ENCODE measurements at regions not wholly inside any gene's neighbourhood (a gene's known extent, or its start where the extent isn't known, plus 50 kb on each side); places are given as distances from the start of the nearest gene placed in this dataset.

- Histone ChIP-seq H3K4me2 (ENCODE audit: low read length) (peak overlapping the region; percentile 0), H3K36me3 (ENCODE audit: insufficient read depth, low read length) (peaks cover 15% of the 10 kb centered on the region), H3K79me2 (ENCODE audit: insufficient read depth, low read length) (no peaks in the 10 kb centered on the region), H3K27ac (ENCODE audit: low read depth, low read length) (no peak overlapping the region), H3K27me3 (ENCODE audit: insufficient read depth, low read length) (no peaks in the 10 kb centered on the region), H2AFZ (ENCODE audit: low read depth, low read length) (no peak overlapping the region), H3K9me3 (ENCODE audit: insufficient read depth, low read depth, low read length) (no peaks in the 10 kb centered on the region), H4K20me1 (ENCODE audit: insufficient read depth, low read length) (no peaks in the 10 kb centered on the region), H3K4me3 (ENCODE audit: insufficient read depth, low read depth, low read length) (no peak overlapping the region), H3K4me1 (ENCODE audit: insufficient read depth, low read length) (peaks cover 6% of the 10 kb centered on the region), H3K9ac (ENCODE audit: low read length) (no peak overlapping the region)
- Mint-ChIP-seq H3K4me3 (ENCODE audit: unreplicated experiment) (no peak overlapping the region), H3K27me3 (ENCODE audit: low read depth, unreplicated experiment) (no peaks in the 10 kb centered on the region), H3K9me3 (ENCODE audit: unreplicated experiment) (no peaks in the 10 kb centered on the region), H3K36me3 (ENCODE audit: low read depth, unreplicated experiment) (no peaks in the 10 kb centered on the region), H3K4me1 (ENCODE audit: low read depth, unreplicated experiment) (peaks cover 43% of the 10 kb centered on the region), H3K27ac (ENCODE audit: unreplicated experiment) (no peak overlapping the region)
- FAIRE-seq (no peak), DNase-seq (ENCODE audit: low read depth) (no peak)
- TF ChIP-seq EZH2 (IDR thresholded peaks at IDR 0.05; ENCODE audit: insufficient read depth, low read length), result no peak
- TF ChIP-seq CTCF (IDR thresholded peaks at IDR 0.05; ENCODE audit: insufficient read depth, low read depth, low read length), result no peak
Measured at GRCh38 chr13:73718246-73718645, 416.0 kb downstream of the KLF12 start.

- Mint-ChIP-seq H3K27ac (ENCODE audit: unreplicated experiment) (no peak overlapping the region), H3K9me3 (ENCODE audit: unreplicated experiment) (no peaks in the 10 kb centered on the region), H3K4me3 (ENCODE audit: unreplicated experiment) (no peak overlapping the region), H3K4me1 (ENCODE audit: low read depth, unreplicated experiment) (peaks cover 43% of the 10 kb centered on the region), H3K36me3 (ENCODE audit: low read depth, unreplicated experiment) (no peaks in the 10 kb centered on the region), H3K27me3 (ENCODE audit: low read depth, unreplicated experiment) (no peaks in the 10 kb centered on the region)
- no peak overlapping the region for H2AFZ ChIP-seq (ENCODE audit: low read depth, low read length)
- peak overlapping the region; percentile 0 for H3K4me2 ChIP-seq (ENCODE audit: low read length)
- no peak overlapping the region for H3K9ac ChIP-seq (ENCODE audit: low read length)
- TF ChIP-seq CTCF (IDR thresholded peaks at IDR 0.05; ENCODE audit: insufficient read depth, low read depth, low read length) (no peak), EZH2 (IDR thresholded peaks at IDR 0.05; ENCODE audit: insufficient read depth, low read length) (no peak)
- DNase-seq (ENCODE audit: low read depth) (peak; percentile 78), FAIRE-seq (peak; percentile 77)
- H3K4me1 ChIP-seq (ENCODE audit: insufficient read depth, low read length), result peaks cover 6% of the 10 kb centered on the region
- no peaks in the 10 kb centered on the region for H3K79me2 ChIP-seq (ENCODE audit: insufficient read depth, low read length)
- no peaks in the 10 kb centered on the region for H3K9me3 ChIP-seq (ENCODE audit: insufficient read depth, low read depth, low read length)
- no peak overlapping the region for H3K27ac ChIP-seq (ENCODE audit: low read depth, low read length)
- no peaks in the 10 kb centered on the region for H4K20me1 ChIP-seq (ENCODE audit: insufficient read depth, low read length)
- H3K27me3 ChIP-seq (ENCODE audit: insufficient read depth, low read length), result no peaks in the 10 kb centered on the region
- peaks cover 20% of the 10 kb centered on the region for H3K36me3 ChIP-seq (ENCODE audit: insufficient read depth, low read length)
- no peak overlapping the region for H3K4me3 ChIP-seq (ENCODE audit: insufficient read depth, low read depth, low read length)
Measured at GRCh38 chr13:73717632-73718031, 416.6 kb downstream of the KLF12 start.

DNA sequence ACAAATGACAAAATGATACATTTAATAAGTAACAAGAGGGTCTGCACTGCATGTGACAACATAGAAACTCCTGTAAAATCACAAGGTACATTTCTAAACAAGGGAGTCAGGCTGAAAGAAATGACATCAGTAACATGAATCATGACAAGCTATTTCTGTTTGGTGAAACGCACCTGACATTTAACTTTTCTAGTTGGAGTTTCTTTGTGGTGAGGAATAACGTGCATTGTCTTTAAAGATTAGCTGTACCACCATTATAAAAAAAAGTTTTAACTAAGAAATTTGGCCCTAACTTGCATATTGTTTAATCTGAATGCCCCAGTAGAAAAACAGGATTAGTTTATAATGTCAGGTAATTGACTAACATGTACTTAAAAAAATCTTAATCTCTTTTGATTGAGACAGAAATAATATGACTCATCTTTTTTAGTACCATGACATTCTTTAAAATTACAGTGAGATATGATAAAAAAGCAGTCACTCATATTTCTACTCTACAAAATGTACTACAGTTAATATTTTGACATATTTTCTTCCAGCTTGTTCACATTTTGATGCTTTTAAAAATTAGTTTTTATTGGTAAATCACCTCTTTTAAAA lies 418.2 kb downstream of the KLF12 start:
- peaks cover 36% of the 10 kb centered on the region for H3K4me1 Mint-ChIP-seq (ENCODE audit: low read depth, unreplicated experiment)
- H3K9me3 Mint-ChIP-seq (ENCODE audit: unreplicated experiment), result no peaks in the 10 kb centered on the region
- H3K27ac Mint-ChIP-seq (ENCODE audit: unreplicated experiment), result no peak overlapping the region
- no peak overlapping the region for H3K4me2 ChIP-seq (ENCODE audit: low read length)
- no peaks in the 10 kb centered on the region for H3K27me3 Mint-ChIP-seq (ENCODE audit: low read depth, unreplicated experiment)
- no peak overlapping the region for H3K4me3 ChIP-seq (ENCODE audit: insufficient read depth, low read depth, low read length)
- no peaks in the 10 kb centered on the region for H4K20me1 ChIP-seq (ENCODE audit: insufficient read depth, low read length)
- H3K27ac ChIP-seq (ENCODE audit: low read depth, low read length), result no peak overlapping the region
- H3K79me2 ChIP-seq (ENCODE audit: insufficient read depth, low read length), result no peaks in the 10 kb centered on the region
- H3K9me3 ChIP-seq (ENCODE audit: insufficient read depth, low read depth, low read length), result no peaks in the 10 kb centered on the region
- H3K4me3 Mint-ChIP-seq (ENCODE audit: unreplicated experiment), result no peak overlapping the region
- H3K4me1 ChIP-seq (ENCODE audit: insufficient read depth, low read length), result no peaks in the 10 kb centered on the region
- H3K9ac ChIP-seq (ENCODE audit: low read length), result no peak overlapping the region
- no peak for FAIRE-seq
- no peak for DNase-seq (ENCODE audit: low read depth)
- peaks cover 20% of the 10 kb centered on the region for H3K36me3 ChIP-seq (ENCODE audit: insufficient read depth, low read length)
- no peaks in the 10 kb centered on the region for H3K27me3 ChIP-seq (ENCODE audit: insufficient read depth, low read length)
- H2AFZ ChIP-seq (ENCODE audit: low read depth, low read length), result no peak overlapping the region
- TF ChIP-seq EZH2 (IDR thresholded peaks at IDR 0.05; ENCODE audit: insufficient read depth, low read length) (no peak), CTCF (IDR thresholded peaks at IDR 0.05; ENCODE audit: insufficient read depth, low read depth, low read length) (no peak)
- peaks cover 4% of the 10 kb centered on the region for H3K36me3 Mint-ChIP-seq (ENCODE audit: low read depth, unreplicated experiment)
